GM21526 (cell line): ENCODE measurements at regions not wholly inside any gene's neighbourhood (a gene's known extent, or its start where the extent isn't known, plus 50 kb on each side); places are given as distances from the start of the nearest gene placed in this dataset.

ENCODE experiments used
- ATAC-seq: cut with Tn5 transposase; IDR thresholded peaks from one replicate; pipeline ENCODE4 v1.9.1; 2021; ENCODE audit warnings: moderate library complexity; ENCODE audit not compliant: unreplicated experiment, low FRiP score

- peak; percentile 84 for ATAC-seq
Measured at GRCh38 chr13:23980160-23980551, 82.9 kb upstream of the C1QTNF9B start.

- ATAC-seq = no peak
Measured at GRCh38 chr13:23983671-23984070, 86.4 kb upstream of the C1QTNF9B start.

GRCh38 chr13:23984546-23984945 is 87.2 kb upstream of the C1QTNF9B start:
- no peak for ATAC-seq

GRCh38 chr13:23985060-23985459 is 87.8 kb upstream of the C1QTNF9B start:
- no peak for ATAC-seq

- ATAC-seq = no peak
Measured at GRCh38 chr13:23985839-23986238, 88.5 kb upstream of the C1QTNF9B start.

- no peak for ATAC-seq
Measured at GRCh38 chr13:23986619-23987018, 89.3 kb upstream of the C1QTNF9B start.

- ATAC-seq = no peak
Measured at GRCh38 chr13:23987331-23987894, 90.1 kb upstream of the C1QTNF9B start.

- ATAC-seq = no peak
Measured at GRCh38 chr13:23988546-23989122, 91.3 kb upstream of the C1QTNF9B start.

GRCh38 chr13:23990455-23990854 is 93.2 kb upstream of the C1QTNF9B start:
- ATAC-seq = no peak

- ATAC-seq = no peak
Measured at GRCh38 chr13:23991119-23991518, 93.8 kb upstream of the C1QTNF9B start.

- no peak for ATAC-seq
Measured at GRCh38 chr13:23992781-23993679, 95.7 kb upstream of the C1QTNF9B start.

- ATAC-seq = no peak
Measured at GRCh38 chr13:23993680-23993985, 96.3 kb upstream of the C1QTNF9B start.

- ATAC-seq = no peak
Measured at GRCh38 chr13:23995283-23996073, 98.2 kb upstream of the C1QTNF9B start.

GRCh38 chr13:23996456-23996855 is 99.2 kb upstream of the C1QTNF9B start:
- no peak for ATAC-seq

- ATAC-seq = no peak
Measured at GRCh38 chr13:23999424-23999823, 102.1 kb upstream of the C1QTNF9B start.

GRCh38 chr13:24002206-24002815 is 105.0 kb upstream of the C1QTNF9B start:
- no peak for ATAC-seq

GRCh38 chr13:24004142-24004899 is 107.0 kb upstream of the C1QTNF9B start:
- ATAC-seq = no peak

- ATAC-seq = no peak
Measured at GRCh38 chr13:24004971-24005370, 107.7 kb upstream of the C1QTNF9B start.

GRCh38 chr13:24005755-24006281 is 108.5 kb upstream of the C1QTNF9B start:
- no peak for ATAC-seq
